H9 (cell line): ENCODE measurements at regions not wholly inside any gene's neighbourhood (a gene's known extent, or its start where the extent isn't known, plus 50 kb on each side); places are given as distances from the start of the nearest gene placed in this dataset.

ENCODE experiments used
- DNase-seq: peaks from one replicate; pipeline ENCODE4 v3.0.0-alpha.2; 2017
- H2AFZ ChIP-seq: one replicate; pipeline ENCODE4 v1.6.1; 2013; ENCODE audit warnings: mild to moderate bottlenecking, low read length, control low read depth, moderate library complexity
- H2AK5ac ChIP-seq: 2 replicates; pipeline ENCODE4 v1.6.1; 2013; ENCODE audit warnings: low read length, control low read depth, mixed read lengths; ENCODE audit not compliant: insufficient read length
- H2BK120ac ChIP-seq: one replicate; pipeline ENCODE4 v1.6.1; 2013; ENCODE audit warnings: low read depth, mild to moderate bottlenecking, low read length, control low read depth, inconsistent platforms; ENCODE audit not compliant: poor library complexity, severe bottlenecking
- H2BK12ac ChIP-seq: 2 replicates; pipeline ENCODE4 v1.6.1; 2013; ENCODE audit warnings: low read length, control low read depth, mixed read lengths, low read depth; ENCODE audit not compliant: insufficient read length
- H2BK15ac ChIP-seq: 2 replicates; pipeline ENCODE4 v1.6.1; 2013; ENCODE audit warnings: low read depth, low read length, control low read depth
- H2BK20ac ChIP-seq: one replicate; pipeline ENCODE4 v1.6.1; 2013; ENCODE audit warnings: low read depth, mild to moderate bottlenecking, low read length, control low read depth, inconsistent platforms; ENCODE audit not compliant: poor library complexity, severe bottlenecking
- H2BK5ac ChIP-seq: 2 replicates; pipeline ENCODE4 v1.6.1; 2013; ENCODE audit warnings: low read length, control low read depth, mixed read lengths; ENCODE audit not compliant: insufficient read length
- H3K14ac ChIP-seq: 2 replicates; pipeline ENCODE4 v1.6.1; 2013; ENCODE audit warnings: low read length, control low read depth; ENCODE audit not compliant: insufficient read depth
- H3K18ac ChIP-seq: 2 replicates; pipeline ENCODE4 v1.6.1; 2013; ENCODE audit warnings: low read depth, mild to moderate bottlenecking, mixed read lengths, low read length, control low read depth; ENCODE audit not compliant: insufficient read length
- H3K23ac ChIP-seq: 2 replicates; pipeline ENCODE4 v1.6.1; 2013; ENCODE audit warnings: low read length, control low read depth, mixed read lengths, low read depth; ENCODE audit not compliant: insufficient read length
- H3K23me2 ChIP-seq: 2 replicates; pipeline ENCODE4 v1.6.1; 2013; ENCODE audit warnings: low read depth, mild to moderate bottlenecking, mixed read lengths, low read length, control low read depth; ENCODE audit not compliant: insufficient read length, poor library complexity, severe bottlenecking
- H3K27ac ChIP-seq: 2 replicates; pipeline ENCODE4 v1.5.1; 2013; ENCODE audit warnings: low read length, control low read depth, mixed read lengths, low read depth; ENCODE audit not compliant: insufficient read length
- H3K27me3 ChIP-seq: 2 replicates; pipeline ENCODE4 v1.6.1; 2013; ENCODE audit warnings: low read length, control low read depth, inconsistent platforms; ENCODE audit not compliant: insufficient read depth
- H3K4ac ChIP-seq: 2 replicates; pipeline ENCODE4 v1.6.1; 2013; ENCODE audit warnings: low read depth, mild to moderate bottlenecking, control low read depth, inconsistent platforms, low read length, moderate library complexity
- H3K4me1 ChIP-seq: 2 replicates; pipeline ENCODE4 v1.6.1; 2013; ENCODE audit warnings: low read length, control low read depth, inconsistent platforms; ENCODE audit not compliant: insufficient read depth
- H3K4me2 ChIP-seq: 2 replicates; pipeline ENCODE4 v1.6.1; 2013; ENCODE audit warnings: low read length, control low read depth, mixed read lengths; ENCODE audit not compliant: insufficient read length, insufficient read depth
- H3K56ac ChIP-seq: 2 replicates; pipeline ENCODE4 v1.6.1; 2013; ENCODE audit warnings: low read depth, mild to moderate bottlenecking, mixed read lengths, low read length, control low read depth; ENCODE audit not compliant: insufficient read length
- H3K79me1 ChIP-seq: 2 replicates; pipeline ENCODE4 v1.6.1; 2013; ENCODE audit warnings: low read depth, mild to moderate bottlenecking, moderate library complexity, low read length, control low read depth, inconsistent platforms; ENCODE audit not compliant: insufficient read depth, poor library complexity, severe bottlenecking
- H3K79me2 ChIP-seq: 2 replicates; pipeline ENCODE4 v1.6.1; 2013; ENCODE audit warnings: low read length, control low read depth, inconsistent platforms; ENCODE audit not compliant: insufficient read depth
- H3K9ac ChIP-seq: 2 replicates; pipeline ENCODE4 v1.6.1; 2013; ENCODE audit warnings: low read length, control low read depth, mixed read lengths; ENCODE audit not compliant: insufficient read length; ENCODE audit errors: extremely low read depth
- H3K9me3 ChIP-seq: one replicate; pipeline ENCODE4 v1.6.1; 2013; ENCODE audit warnings: low read depth, low read length, inconsistent platforms; ENCODE audit not compliant: control insufficient read depth
- H3T11ph ChIP-seq: one replicate; pipeline ENCODE4 v1.6.1; 2013; ENCODE audit warnings: mild to moderate bottlenecking, low read length, control low read depth, inconsistent platforms
- H4K20me1 ChIP-seq: one replicate; pipeline ENCODE4 v1.6.1; 2013; ENCODE audit not compliant: control insufficient read depth, insufficient read length, insufficient read depth
- H4K5ac ChIP-seq: 2 replicates; pipeline ENCODE4 v1.6.1; 2013; ENCODE audit warnings: low read depth, mild to moderate bottlenecking, mixed read lengths, low read length, control low read depth; ENCODE audit not compliant: insufficient read length
- H4K8ac ChIP-seq: replicated peaks from 2 replicates; pipeline ENCODE4 v1.6.1; 2013; ENCODE audit warnings: low read length, control low read depth, mixed read lengths, low read depth; ENCODE audit not compliant: insufficient read length
- H4K91ac ChIP-seq: 2 replicates; pipeline ENCODE4 v1.6.1; 2013; ENCODE audit warnings: low read depth, mild to moderate bottlenecking, moderate library complexity, mixed read lengths, low read length, control low read depth; ENCODE audit not compliant: insufficient read length
- H3K27ac Mint-ChIP-seq, 3 experiments: 2 replicates in 2 of 3; 3 replicates in 1 of 3; pipeline ENCODE4 v1.8.0; 2020 to 2021; ENCODE audit warnings: mixed read lengths in 3 of 3, mild to moderate bottlenecking in 1 of 3, moderate library complexity in 1 of 3
- H3K27me3 Mint-ChIP-seq: 2 replicates; pipeline ENCODE4 v1.8.0; 2021; ENCODE audit warnings: low read depth, mild to moderate bottlenecking, moderate library complexity, mixed read lengths
- H3K36me3 Mint-ChIP-seq, 3 experiments: 2 replicates in 2 of 3; 3 replicates in 1 of 3; pipeline ENCODE4 v1.8.0; 2020 to 2021; ENCODE audit warnings: low read depth in 3 of 3, mixed read lengths in 3 of 3; ENCODE audit not compliant: insufficient read depth in 1 of 3
- H3K4me1 Mint-ChIP-seq, 2 experiments: 2 replicates each; pipeline ENCODE4 v1.8.0; 2020; ENCODE audit warnings: mixed read lengths in 2 of 2
- H3K4me3 Mint-ChIP-seq, 2 experiments: 2 replicates in 1 of 2; 3 replicates in 1 of 2; pipeline ENCODE4 v1.8.0; 2020 to 2021; ENCODE audit warnings: mild to moderate bottlenecking in 2 of 2, mixed read lengths in 2 of 2, moderate library complexity in 1 of 2
- H3K9me3 Mint-ChIP-seq, 2 experiments: 2 replicates in 1 of 2; 3 replicates in 1 of 2; pipeline ENCODE4 v1.8.0; 2020; ENCODE audit warnings: mild to moderate bottlenecking in 2 of 2, mixed read lengths in 2 of 2, moderate library complexity in 1 of 2
- CTCF ChIP-seq: fragments of 200-600 bp; sonication (generic); conservative IDR thresholded peaks from 3 replicates; pipeline ENCODE4 v1.8.0; 2021; ENCODE audit warnings: antibody characterized with exemption, mild to moderate bottlenecking
- WGBS: extraction: QIAGEN DNeasy Blood & Tissue Kit; methylation state at CpG from one replicate; pipeline ENCODE4 v1.1.7; 2013; ENCODE audit warnings: missing lambda C conversion rate, low lambda C conversion rate, mixed read lengths; ENCODE audit not compliant: insufficient read length; ENCODE audit errors: extremely low coverage; 5-methylcytosine and 5-hydroxymethylcytosine counted together

GRCh38 chr6:971981-972640 lies 279.2 kb upstream of the EXOC2 start:
- Histone ChIP-seq H3T11ph (no peak overlapping the region), H4K20me1 (no peaks in the 10 kb centered on the region), H4K8ac (no peak overlapping the region), H3K56ac (no peak overlapping the region), H3K23me2 (no peaks in the 10 kb centered on the region), H3K79me1 (no peaks in the 10 kb centered on the region), H3K4ac (no peak overlapping the region), H3K23ac (no peak overlapping the region), H2BK5ac (no peak overlapping the region), H2BK15ac (no peak overlapping the region), H3K4me2 (no peak overlapping the region), H2BK12ac (no peak overlapping the region), H2BK20ac (no peak overlapping the region), H2AFZ (no peak overlapping the region), H4K91ac (no peak overlapping the region), H2BK120ac (no peak overlapping the region), H3K27me3 (no peaks in the 10 kb centered on the region), H3K18ac (no peak overlapping the region), H3K79me2 (no peaks in the 10 kb centered on the region), H4K5ac (no peak overlapping the region), H2AK5ac (no peak overlapping the region), H3K4me1 (no peaks in the 10 kb centered on the region), H3K27ac (no peak overlapping the region), H3K9me3 (no peaks in the 10 kb centered on the region), H3K9ac (no peak overlapping the region), H3K14ac (no peak overlapping the region)
- no peak for TF ChIP-seq CTCF
- no peak for DNase-seq
- no CpG with 5 or more reads among the region's 17 CpGs for WGBS
- Mint-ChIP-seq H3K36me3 (peaks cover 0 to 17% (median 8%) of the 10 kb centered on the region in 3 experiments; a peak in 6 of 7 replicates), H3K4me3 (no peak overlapping the region), H3K9me3 (peaks cover 24 to 28% of the 10 kb centered on the region in 2 experiments), H3K27me3 (peaks cover 8% of the 10 kb centered on the region), H3K4me1 (peaks cover 0 to 1% of the 10 kb centered on the region in 2 experiments; a peak in 1 of 4 replicates), H3K27ac (no peak overlapping the region)
